Spleen (tissue), 7 donors: ENCODE measurements at regions not wholly inside any gene's neighbourhood (a gene's known extent, or its start where the extent isn't known, plus 50 kb on each side); places are given as distances from the start of the nearest gene placed in this dataset.

ENCODE experiments used
- CTCF ChIP-seq, 11 experiments: fragments of 200-600 bp in 7 of 11; fragments of 450-650 bp in 4 of 11; sonication (generic) in 4 of 11; IDR thresholded peaks in 8 of 11; conservative IDR thresholded peaks in 3 of 11; 1 replicate in 7 of 11; 2 replicates in 4 of 11; pipeline versions ENCODE4 v1.4.0 to v1.8.0; 2016 to 2021; ENCODE audit warnings: antibody characterized with exemption in 11 of 11, inconsistent platforms in 4 of 11, mild to moderate bottlenecking in 1 of 11
- POLR2A ChIP-seq, 3 donors: fragments of 450-650 bp; IDR thresholded peaks; one replicate each; pipeline ENCODE4 v1.5.1; 2017; ENCODE audit warnings: antibody characterized with exemption in 3 of 3, mild to moderate bottlenecking in 1 of 3
- POLR2AphosphoS5 ChIP-seq, 3 donors: sonication (generic); formaldehyde crosslinking; IDR thresholded peaks; one replicate each; pipeline ENCODE4 v1.5.1; 2017; ENCODE audit warnings: antibody characterized with exemption in 3 of 3
- donor health status: DM: no; HTN: no; CAD: no; lungs with moderate emphysema.
- donor health status: DM: no; HTN: no; CAD: no.
- donor health status: DM: no; HTN: no; CAD: no.

- TF ChIP-seq POLR2A (IDR thresholded peaks at IDR 0.05) (no peak), CTCF (IDR thresholded peaks at IDR 0.05 in 8 of 11, conservative IDR thresholded peaks at IDR 0.05 in 3 of 11) (no peak), POLR2AphosphoS5 (IDR thresholded peaks at IDR 0.05) (no peak)
Observed at GRCh38 chr2:151032741-151033191, 228.9 kb downstream of the RBM43 start.
